ENCODE measurements at regions not wholly inside any gene's neighbourhood (a gene's known extent, or its start where the extent isn't known, plus 50 kb on each side); places are given as distances from the start of the nearest gene placed in this dataset.
A peak's percentile ranks its signal among the peaks of the same experiment; 100 is the strongest.

DNA sequence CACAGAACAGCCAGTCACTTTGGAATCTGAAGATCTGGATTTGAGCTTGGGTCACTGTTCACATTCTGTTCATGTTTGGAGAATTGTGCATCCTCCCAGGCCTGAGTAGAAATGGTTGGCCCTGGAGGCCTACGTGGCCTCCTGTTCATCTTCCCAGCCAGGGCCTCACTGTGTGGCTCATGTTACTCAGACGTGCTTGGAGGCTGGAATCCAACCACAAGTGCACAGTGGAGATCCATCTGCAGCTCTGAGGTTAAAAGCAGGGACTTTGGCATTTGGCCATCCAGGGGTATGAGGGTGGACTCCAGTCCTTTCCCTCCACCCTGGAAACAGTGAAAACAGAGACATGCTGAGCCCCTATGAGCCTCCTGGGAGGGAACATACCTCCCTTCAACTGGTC, 709.0 kb upstream of the IGFBP3 start:
- TF ChIP-seq, protein P1, sequence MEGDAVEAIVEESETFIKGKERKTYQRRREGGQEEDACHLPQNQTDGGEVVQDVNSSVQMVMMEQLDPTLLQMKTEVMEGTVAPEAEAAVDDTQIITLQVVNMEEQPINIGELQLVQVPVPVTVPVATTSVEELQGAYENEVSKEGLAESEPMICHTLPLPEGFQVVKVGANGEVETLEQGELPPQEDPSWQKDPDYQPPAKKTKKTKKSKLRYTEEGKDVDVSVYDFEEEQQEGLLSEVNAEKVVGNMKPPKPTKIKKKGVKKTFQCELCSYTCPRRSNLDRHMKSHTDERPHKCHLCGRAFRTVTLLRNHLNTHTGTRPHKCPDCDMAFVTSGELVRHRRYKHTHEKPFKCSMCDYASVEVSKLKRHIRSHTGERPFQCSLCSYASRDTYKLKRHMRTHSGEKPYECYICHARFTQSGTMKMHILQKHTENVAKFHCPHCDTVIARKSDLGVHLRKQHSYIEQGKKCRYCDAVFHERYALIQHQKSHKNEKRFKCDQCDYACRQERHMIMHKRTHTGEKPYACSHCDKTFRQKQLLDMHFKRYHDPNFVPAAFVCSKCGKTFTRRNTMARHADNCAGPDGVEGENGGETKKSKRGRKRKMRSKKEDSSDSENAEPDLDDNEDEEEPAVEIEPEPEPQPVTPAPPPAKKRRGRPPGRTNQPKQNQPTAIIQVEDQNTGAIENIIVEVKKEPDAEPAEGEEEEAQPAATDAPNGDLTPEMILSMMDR (conservative IDR thresholded peaks at IDR 0.05; ENCODE audit: low read depth, low read length), result no peak
- peak; percentile 95 for DNase-seq (ENCODE audit: low read depth)
- no peak overlapping the region for H3K4me3 ChIP-seq (ENCODE audit: low read depth, low read length)

DNA sequence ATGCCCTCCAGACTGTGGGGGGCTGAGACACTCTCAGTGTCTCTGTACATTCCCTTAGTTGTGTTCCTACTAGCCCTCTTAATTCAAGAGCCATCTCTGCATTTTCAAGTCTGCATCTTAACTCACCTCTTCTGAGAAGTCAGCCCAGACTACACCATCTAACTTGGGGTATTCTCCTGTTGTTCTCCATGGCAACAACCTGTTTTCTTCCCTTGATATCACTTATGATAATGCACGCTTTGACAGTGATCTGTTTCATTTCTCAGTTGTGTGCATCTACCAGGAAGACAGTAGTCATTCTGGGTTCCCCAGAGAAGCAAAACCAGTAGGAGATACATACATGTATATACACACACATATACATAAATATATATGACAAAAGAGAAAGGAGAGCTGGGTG, 707.3 kb upstream of the IGFBP3 start:
- DNase-seq (ENCODE audit: low read depth), result no peak
- no peak overlapping the region for H3K4me3 ChIP-seq (ENCODE audit: low read depth, low read length)
- TF ChIP-seq, protein P1 (conservative IDR thresholded peaks at IDR 0.05; ENCODE audit: low read depth, low read length), result no peak

DNA sequence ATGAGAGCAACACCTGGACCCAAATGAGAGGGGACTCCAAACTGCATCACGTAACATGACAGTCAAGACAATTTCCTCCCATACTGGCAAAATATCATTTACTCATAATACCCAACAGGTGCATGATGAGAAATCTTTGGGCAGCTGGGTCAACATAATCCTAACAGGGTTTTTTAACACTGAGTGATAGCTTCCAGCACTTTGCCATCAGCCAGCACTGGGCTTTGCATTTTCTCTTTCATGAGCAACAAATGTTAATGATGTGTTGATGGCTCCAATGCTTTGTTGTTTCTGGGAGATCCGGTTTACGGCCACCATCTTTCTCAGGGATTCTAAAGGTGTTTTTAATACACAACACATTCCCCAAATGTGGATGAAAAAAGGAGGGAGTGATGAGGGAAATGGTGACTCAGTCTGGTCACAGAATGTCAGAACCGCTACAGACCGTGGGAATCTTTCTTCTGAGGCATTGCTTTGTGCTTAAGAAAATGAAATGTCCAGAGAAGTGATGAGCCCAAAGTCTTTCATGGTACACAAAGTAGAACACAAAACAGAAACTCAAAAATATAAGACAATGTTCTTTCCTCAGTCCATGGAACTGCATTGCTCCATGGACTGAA, 705.7 kb upstream of the IGFBP3 start:
- peak; percentile 34 for DNase-seq (ENCODE audit: low read depth)
- no peak overlapping the region for H3K4me3 ChIP-seq (ENCODE audit: low read depth, low read length)
- TF ChIP-seq, protein P1 (conservative IDR thresholded peaks at IDR 0.05; ENCODE audit: low read depth, low read length), result no peak

DNA sequence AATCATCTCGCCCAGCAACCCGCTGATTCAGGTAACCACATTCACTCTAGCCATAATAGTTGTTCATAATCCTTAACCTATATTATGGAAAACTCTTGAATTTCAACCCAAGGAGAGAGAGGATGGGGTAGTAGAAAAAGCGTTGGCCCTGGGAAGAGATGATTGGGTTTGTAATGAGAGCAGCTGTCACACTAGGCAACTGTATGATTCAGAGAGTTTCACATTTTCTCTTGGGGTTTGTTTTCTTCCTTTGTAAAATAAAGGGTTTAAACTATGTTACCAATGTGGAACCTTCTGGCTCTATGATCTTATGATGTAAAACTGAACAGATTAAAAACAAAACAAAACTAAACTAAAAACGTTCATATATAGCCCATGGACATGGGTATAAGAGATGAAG, 705.2 kb upstream of the IGFBP3 start:
- TF ChIP-seq, protein P1 (conservative IDR thresholded peaks at IDR 0.05; ENCODE audit: low read depth, low read length), result no peak
- no peak for DNase-seq (ENCODE audit: low read depth)
- H3K4me3 ChIP-seq (ENCODE audit: low read depth, low read length), result no peak overlapping the region

DNA sequence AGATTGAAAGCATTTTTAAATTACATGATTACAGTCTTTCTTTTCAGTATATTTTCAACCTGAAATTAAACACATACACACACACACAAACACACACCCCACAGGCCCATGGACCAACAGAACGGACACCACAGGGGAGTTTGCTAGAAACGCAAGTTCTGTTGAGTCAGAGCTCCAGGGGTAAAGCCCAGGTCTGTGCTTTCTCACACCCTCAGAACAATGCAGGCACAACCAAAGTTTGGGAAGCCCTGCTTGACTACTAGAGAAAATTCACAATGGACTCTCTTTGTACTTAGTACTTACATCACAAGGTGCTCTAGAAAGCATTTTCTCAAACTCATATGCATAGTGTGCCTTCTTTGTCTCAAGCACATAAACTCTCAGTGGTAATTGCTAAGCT, 704.0 kb upstream of the IGFBP3 start:
- DNase-seq (ENCODE audit: low read depth), result no peak
- H3K4me3 ChIP-seq (ENCODE audit: low read depth, low read length), result no peak overlapping the region
- TF ChIP-seq, protein P1 (conservative IDR thresholded peaks at IDR 0.05; ENCODE audit: low read depth, low read length), result no peak

DNA sequence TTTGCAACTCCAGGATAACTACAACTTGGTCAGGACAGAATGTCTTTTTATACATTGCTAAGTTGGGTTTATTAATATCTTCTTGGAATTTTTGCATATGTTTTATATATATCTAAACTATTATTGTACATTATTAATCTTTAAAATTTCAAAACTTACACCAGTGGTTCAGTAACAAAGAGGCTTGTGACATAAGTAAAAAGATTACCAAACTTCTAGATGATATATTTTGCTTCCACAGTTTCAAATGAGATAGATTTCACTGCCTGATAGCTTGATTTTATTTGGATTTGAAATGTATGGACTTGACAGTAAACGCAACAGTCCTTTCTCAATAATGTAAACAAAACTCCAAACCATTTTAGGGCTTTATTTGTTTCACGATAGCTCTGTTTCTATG, 701.2 kb upstream of the IGFBP3 start:
- TF ChIP-seq, protein P1 (conservative IDR thresholded peaks at IDR 0.05; ENCODE audit: low read depth, low read length), result no peak
- H3K4me3 ChIP-seq (ENCODE audit: low read depth, low read length), result no peak overlapping the region
- DNase-seq (ENCODE audit: low read depth), result no peak

DNA sequence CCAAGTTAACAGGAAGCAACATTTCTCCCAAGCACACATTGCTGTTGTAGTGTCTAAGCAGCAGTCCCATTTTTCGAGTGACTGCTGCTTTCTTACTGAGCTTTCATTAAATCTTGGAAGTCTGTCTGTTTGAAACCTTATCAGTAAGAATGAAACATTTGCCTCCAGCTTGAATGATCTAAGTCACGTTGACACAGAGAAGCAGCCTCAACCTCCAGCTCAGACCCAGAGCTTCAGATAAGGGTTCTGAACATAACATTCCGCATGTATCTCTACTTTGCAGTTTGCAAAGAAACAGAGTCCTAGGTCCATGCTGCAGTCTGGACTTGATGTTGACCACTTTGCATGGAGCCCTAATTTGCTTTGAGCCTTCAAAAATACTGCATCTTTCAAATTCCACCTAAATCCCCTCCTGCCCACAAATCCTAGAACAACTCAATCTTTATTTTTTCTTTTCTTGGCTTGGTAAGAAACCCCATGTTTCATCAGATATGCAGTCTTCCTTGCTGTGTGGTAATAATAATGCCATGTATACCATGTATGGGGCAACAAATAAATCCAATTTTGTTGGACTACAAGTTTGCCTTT, 698.7 kb upstream of the IGFBP3 start:
- DNase-seq (ENCODE audit: low read depth), result no peak
- TF ChIP-seq, protein P1 (conservative IDR thresholded peaks at IDR 0.05; ENCODE audit: low read depth, low read length), result no peak
- H3K4me3 ChIP-seq (ENCODE audit: low read depth, low read length), result no peak overlapping the region
